HG02884 (cell line): ENCODE measurements at regions not wholly inside any gene's neighbourhood (a gene's known extent, or its start where the extent isn't known, plus 50 kb on each side); places are given as distances from the start of the nearest gene placed in this dataset.

Experiments used
- ATAC-seq: cut with Tn5 transposase; IDR thresholded peaks from one replicate; pipeline ENCODE4 v1.9.1; 2021; ENCODE audit warnings: mild to moderate bottlenecking, moderate library complexity; ENCODE audit not compliant: unreplicated experiment

- ATAC-seq, result no peak
Measured at GRCh38 chr10:58968389-58968755, 208.1 kb upstream of the PHYHIPL start.

- no peak for ATAC-seq
Measured at GRCh38 chr10:58969576-58969975, 206.9 kb upstream of the PHYHIPL start.

GRCh38 chr10:58970160-58970915 is 206.1 kb upstream of the PHYHIPL start:
- no peak for ATAC-seq

GRCh38 chr10:58971211-58971610 is 205.2 kb upstream of the PHYHIPL start:
- ATAC-seq, result no peak

- ATAC-seq, result no peak
Measured at GRCh38 chr10:58971796-58972491, 204.5 kb upstream of the PHYHIPL start.

- ATAC-seq, result no peak
Measured at GRCh38 chr10:58972576-58973234, 203.7 kb upstream of the PHYHIPL start.

- no peak for ATAC-seq
Measured at GRCh38 chr10:58973235-58973595, 203.2 kb upstream of the PHYHIPL start.

GRCh38 chr10:58976254-58976653 is 200.2 kb upstream of the PHYHIPL start:
- ATAC-seq, result no peak

- no peak for ATAC-seq
Measured at GRCh38 chr10:58979711-58980110, 196.7 kb upstream of the PHYHIPL start.

GRCh38 chr10:58980826-58981415 is 195.5 kb upstream of the PHYHIPL start:
- no peak for ATAC-seq

- ATAC-seq, result no peak
Measured at GRCh38 chr10:58981846-58982245, 194.6 kb upstream of the PHYHIPL start.

GRCh38 chr10:58982470-58983239 is 193.8 kb upstream of the PHYHIPL start:
- no peak for ATAC-seq

GRCh38 chr10:58985216-58985615 is 191.2 kb upstream of the PHYHIPL start:
- ATAC-seq, result no peak

- no peak for ATAC-seq
Measured at GRCh38 chr10:58989486-58990039, 186.9 kb upstream of the PHYHIPL start.

- ATAC-seq, result no peak
Measured at GRCh38 chr10:58990693-58991092, 185.8 kb upstream of the PHYHIPL start.

GRCh38 chr10:58991856-58992255 is 184.6 kb upstream of the PHYHIPL start:
- ATAC-seq, result no peak

GRCh38 chr10:58992830-58993460 is 183.5 kb upstream of the PHYHIPL start:
- ATAC-seq, result no peak

- ATAC-seq, result peak; percentile 82
Measured at GRCh38 chr10:58993480-58994221, 182.8 kb upstream of the PHYHIPL start.
